Right forelimb (tissue), 1 donor: ENCODE measurements at regions not wholly inside any gene's neighbourhood (a gene's known extent, or its start where the extent isn't known, plus 50 kb on each side); places are given as distances from the start of the nearest gene placed in this dataset.

Source experiments
- DNase-seq: peaks from one replicate; pipeline ENCODE4 v3.0.0-alpha.2; 2018

GRCh38 chr21:35635261-35635660, 425.1 kb downstream of the SETD4 start:
- no peak for DNase-seq

- DNase-seq: no peak
Measured at GRCh38 chr21:35633501-35633900, 426.8 kb downstream of the SETD4 start.

DNA sequence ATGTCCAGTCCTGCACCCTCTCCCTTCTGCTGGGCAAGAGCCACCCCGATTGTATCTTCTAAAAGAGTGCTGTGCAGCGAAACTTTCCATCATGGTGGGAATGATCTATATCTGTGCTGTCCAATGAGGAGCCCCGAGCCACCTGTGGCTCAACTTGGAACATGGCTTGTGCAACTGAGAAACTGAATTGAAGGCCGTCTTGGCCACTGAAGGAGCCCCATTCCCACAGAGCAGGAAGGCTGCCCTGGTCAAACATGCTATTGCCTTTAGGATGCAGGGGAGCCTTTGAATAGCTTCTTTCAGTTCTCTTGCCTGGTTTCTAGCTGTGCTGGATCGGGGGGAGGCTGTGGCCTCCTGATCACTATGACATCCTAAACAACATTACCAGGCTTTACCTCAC, 427.6 kb downstream of the SETD4 start:
- no peak for DNase-seq

DNA sequence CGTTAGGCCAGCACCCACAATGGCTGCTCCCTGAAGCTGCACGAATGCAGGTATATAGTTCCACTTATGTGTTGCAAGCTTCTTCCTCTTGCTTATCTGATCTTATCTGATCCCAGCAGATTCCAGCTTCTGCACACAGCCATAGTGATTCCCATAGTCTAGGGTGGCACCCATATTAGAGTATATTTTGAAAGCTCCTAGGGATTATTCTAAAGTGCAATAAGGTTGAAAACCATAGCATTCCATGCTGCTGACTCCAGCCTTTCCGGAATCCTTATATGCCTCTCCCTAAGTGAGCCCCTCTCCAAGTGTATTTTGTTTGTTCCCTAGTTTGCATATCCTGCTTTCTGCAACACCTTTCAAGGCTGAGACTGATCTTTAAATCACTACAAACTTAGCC, 432.0 kb downstream of the SETD4 start:
- DNase-seq: no peak

GRCh38 chr21:35627462-35627861, 432.9 kb downstream of the SETD4 start:
- no peak for DNase-seq

DNA sequence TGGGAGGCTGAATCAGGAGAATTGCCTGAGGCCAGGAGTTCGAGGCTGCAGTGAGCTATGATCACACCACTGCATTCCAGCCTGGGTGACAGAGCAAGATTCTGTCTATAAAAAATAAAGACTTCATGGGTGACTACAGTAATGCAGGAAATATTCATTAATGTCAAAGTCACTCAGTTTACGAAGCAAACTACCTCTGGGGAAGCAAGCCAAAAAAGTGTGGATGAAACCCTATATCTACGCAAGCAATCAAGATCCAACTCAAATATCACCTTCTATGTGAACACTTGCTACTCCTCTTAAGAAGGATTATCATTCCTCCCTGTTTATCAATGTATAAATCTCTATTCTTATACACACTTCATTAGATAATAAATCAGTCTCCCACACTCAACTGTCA, 434.8 kb downstream of the SETD4 start:
- DNase-seq: no peak

DNA sequence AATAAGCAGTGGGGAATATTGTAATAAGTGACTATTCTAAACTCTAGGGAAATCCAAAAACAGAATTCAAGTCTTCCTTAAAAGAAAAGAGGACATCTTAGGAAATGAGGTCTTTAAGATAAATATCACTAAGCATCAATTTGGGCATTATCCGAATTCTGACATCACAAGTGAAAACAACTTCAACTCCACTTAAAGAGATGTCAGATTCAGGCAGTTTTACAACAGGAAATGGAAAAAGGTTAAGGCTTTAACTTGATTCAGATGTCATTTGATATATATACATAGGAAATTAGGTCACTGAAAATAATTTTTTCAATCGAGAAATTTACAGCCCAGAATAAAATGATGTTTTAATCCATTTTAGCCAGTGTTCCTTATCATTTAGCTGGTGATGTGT, 435.4 kb downstream of the SETD4 start:
- DNase-seq: no peak

DNA sequence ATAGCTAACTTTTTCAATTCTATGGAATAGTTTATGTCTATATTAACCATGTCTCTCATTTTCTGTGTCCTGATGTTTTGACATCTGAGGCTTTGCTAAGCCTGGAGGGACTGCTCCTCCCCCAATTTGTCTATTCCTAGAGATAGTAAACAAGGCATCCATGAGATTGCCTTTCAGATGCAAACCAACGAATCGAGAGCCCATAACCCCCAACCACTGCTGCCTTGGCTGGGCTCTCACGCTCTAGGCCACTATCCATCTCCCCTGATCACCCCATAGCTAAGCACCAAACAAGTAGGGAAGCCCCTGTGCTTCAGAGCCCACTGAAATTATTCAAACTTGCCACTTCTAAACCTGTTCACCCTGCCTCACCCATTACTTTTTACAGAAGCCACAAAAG, 437.7 kb downstream of the SETD4 start:
- no peak for DNase-seq

- no peak for DNase-seq
Measured at GRCh38 chr21:35619184-35619583, 441.1 kb downstream of the SETD4 start.

- DNase-seq: no peak
Measured at GRCh38 chr21:35617491-35617890, 442.8 kb downstream of the SETD4 start.

DNA sequence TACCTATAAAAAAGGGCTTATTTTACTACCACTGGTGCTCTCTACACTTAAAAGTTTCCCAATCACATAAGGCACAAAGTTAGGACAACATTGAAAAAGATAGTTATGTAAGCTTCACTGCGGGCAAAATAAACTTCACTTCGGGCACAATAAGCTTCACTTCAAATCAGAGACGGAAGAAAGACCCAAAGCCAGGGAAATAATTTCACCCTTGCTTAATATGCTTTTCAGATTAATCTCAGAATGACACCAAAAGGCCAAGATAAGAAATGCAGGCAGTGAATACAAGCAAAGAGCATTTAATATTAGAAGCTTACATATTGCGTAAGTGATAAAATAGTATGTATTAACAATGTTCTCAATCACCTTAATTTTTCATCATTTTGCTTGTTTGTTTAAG, 444.2 kb downstream of the SETD4 start:
- no peak for DNase-seq

GRCh38 chr21:35615325-35615724, 445.0 kb downstream of the SETD4 start:
- DNase-seq: no peak

DNA sequence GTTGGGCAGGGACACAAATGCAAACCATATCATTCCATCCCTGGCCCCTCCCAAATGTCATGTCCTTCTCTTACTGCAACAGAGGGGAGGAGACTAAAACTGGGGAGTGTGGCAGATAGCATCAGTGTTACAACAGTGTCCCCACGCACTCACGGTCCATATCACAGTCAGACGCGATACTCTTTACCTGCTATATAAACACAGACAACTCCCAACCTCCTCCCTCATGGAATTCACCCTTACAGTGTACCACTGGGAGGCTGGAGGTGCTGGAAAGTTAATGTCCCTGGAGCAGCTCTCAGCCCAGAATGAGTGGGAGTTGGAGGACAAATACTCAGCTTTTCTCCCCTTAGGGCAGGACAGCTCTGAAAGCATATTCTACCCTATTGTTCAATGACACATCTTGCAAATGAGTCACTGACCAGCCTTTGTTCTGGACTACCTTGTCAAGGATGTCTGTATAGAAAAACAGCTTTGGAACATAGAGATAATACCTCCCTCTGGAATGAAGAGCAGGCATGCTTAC, 445.9 kb downstream of the SETD4 start:
- no peak for DNase-seq

DNA sequence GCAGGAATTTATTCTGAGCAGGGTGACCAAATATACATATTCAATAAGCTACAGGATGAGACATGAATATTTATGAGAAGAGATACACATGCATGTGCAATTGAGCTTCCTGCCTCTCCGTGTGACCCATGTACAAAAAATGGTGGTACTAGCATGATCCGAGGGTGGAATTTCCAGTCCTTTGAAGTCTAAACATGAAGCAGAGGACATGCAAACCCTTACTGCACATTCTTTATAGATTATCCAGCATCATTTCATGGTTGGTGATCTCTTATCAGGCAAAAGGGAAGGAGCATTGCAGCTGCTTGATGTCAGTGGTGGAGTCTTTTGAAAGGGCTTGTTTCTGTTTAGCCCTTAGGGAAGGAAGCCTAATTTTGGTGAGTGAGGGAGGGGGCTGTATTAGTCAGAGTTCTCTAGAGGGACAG, 448.6 kb downstream of the SETD4 start:
- DNase-seq: no peak

GRCh38 chr21:35609263-35609662, 451.1 kb downstream of the SETD4 start:
- no peak for DNase-seq

GRCh38 chr21:35607406-35607805, 452.9 kb downstream of the SETD4 start:
- no peak for DNase-seq

- DNase-seq: no peak
Measured at GRCh38 chr21:35606578-35606977, 453.7 kb downstream of the SETD4 start.

- no peak for DNase-seq
Measured at GRCh38 chr21:35606146-35606545, 454.2 kb downstream of the SETD4 start.

DNA sequence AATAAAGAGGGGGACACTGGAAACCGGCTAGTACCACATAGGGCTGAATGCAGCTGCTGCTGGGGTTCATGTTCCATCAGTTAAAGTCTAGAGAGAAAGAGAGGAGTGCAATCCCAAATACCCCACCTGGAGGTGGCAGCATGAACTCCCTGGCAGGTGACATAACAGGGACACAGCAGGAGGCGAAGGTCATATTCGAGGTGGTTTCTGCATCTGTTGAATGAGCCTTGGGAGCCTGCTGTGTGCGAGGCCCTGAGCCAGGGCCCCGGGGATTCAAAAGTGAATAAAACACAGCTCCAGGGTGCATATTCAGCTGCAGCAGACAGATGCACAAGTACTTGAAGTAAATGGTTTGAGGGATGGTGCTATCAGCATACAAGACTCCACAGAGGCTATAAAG, 456.8 kb downstream of the SETD4 start:
- DNase-seq: no peak

DNA sequence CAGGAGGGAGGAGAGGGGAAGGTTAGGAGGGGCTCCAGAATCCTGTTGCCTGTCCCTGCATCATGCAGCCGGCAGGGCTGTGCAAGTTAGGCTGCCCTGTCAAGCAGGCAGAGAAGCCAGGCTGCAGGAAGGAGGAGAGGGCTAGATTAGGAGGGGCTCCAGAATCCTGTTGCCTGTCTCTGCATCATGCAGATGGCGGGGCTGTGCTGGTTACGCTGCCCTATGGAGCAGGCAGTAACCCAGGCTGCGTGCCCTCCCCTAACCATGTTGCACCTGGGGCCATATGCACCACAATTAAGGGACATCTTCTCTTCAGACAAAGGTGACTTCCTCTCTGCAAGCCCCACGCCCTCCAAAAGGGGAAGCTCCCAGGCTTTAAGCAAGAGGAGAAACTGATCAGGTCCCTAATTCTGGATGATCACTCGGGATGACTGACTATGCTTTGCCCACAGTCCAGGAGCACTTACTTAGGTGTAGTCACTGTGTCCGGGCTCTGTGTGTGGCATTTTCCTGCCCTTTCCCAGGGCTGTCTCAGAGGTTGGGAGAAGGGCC, 457.4 kb downstream of the SETD4 start:
- DNase-seq: no peak

DNA sequence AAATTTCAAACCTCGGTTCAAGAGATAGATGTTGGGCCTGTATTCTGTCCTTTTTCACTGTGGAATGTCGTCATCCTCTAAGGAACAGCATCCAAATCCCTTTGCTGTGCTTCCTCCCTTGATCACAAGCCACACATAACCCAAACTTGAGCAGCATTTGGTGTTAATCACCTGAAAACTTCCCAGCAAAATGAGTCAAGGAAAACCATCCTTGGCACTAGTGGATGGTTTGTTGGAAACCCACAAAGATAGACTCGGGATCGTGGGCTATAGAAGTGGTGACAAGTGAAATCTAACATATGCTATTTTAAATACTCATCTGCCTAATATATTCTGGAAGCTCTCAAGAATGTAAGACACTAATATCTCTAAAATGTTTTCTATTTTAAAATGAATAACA, 459.1 kb downstream of the SETD4 start:
- DNase-seq: no peak

DNA sequence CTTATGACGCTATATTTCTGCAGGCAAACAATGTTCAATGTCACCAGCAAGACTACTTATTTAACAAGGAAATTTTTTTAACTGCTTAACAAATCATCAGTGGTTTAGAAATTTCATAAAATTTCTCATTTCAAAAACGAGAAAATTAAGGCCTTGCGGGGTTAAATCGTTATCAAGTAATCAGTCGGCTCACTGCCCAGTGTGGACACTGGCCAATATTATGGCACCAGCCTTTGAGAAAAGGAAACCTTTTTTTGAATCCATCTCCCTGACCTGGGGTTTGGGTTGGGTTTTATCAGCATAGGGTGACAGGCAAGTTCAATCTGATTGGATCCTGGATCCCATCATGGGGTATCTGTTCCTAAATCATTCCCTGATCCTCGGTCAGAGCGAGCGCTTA, 461.2 kb downstream of the SETD4 start:
- DNase-seq: no peak

GRCh38 chr21:35597750-35598339, 462.5 kb downstream of the SETD4 start:
- no peak for DNase-seq

- no peak for DNase-seq
Measured at GRCh38 chr21:35594905-35595304, 465.4 kb downstream of the SETD4 start.

DNA sequence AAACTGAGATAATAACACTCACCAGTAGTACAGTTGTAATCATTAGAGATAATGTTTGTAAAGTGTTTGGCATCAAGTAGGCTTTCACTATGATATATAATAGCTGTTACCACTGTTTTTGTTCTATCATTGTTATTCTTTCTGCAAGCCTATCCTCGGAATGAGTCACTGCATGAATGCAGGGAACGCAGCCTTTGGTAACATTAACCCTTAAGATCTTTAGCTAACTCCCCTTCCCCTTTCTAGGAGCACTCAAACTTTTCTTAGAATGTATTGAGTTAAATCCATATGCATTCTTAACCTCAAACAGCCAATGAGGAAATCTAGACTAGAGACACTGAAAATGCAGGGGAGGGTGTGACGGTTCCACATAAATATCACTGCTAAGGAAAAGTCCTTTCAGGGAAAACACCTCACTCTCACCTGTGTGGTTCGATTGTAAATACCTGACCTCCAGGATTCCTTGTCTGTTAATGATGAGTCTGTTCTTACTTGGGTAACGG, 467.3 kb downstream of the SETD4 start:
- DNase-seq: no peak
